ENCODE measurements at regions not wholly inside any gene's neighbourhood (a gene's known extent, or its start where the extent isn't known, plus 50 kb on each side); places are given as distances from the start of the nearest gene placed in this dataset.

DNA sequence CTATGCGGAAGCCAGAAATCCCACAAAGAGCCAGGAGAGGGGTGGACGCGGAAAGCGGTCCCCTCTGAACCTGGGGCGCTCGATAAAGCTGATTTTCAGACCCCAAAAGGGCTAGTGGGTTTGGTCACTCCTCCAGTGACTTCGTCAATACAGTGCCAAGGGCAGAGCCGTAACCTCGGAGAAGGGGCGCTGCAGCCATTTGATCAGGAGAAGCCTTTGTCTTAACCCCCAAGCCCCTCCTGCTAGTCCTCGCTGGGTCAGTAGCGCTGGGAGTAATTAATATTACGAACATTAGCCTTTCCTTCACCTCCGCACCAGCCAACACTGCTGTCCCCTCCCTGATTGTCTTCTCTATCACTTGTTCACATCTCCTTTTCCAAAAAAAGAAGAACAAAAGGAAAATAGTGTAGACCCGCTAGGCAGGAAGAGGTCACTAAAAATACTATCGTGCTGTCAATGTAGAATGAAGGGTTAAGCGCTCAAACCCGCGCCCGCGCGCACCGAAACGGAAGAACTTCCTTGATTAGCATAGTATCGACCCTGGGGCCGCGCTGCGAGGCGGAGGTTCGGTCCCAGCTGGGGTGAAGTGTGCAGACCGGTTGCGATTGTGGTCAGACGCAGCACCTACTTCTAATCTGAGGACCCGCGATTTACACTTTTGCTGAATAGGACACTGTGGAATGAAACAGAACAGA is 63.2 kb upstream of the MAPRE2 start:
- no peak overlapping the region for H3K27ac ChIP-seq (ENCODE audit: insufficient read length, low read depth, low read length)
- H3K14ac ChIP-seq (ENCODE audit: insufficient read depth, low read length), result no peak overlapping the region
- H3K4me2 ChIP-seq (ENCODE audit: insufficient read depth, insufficient read length, low read length), result peak overlapping the region; percentile 62
- no peak overlapping the region for H3K18ac ChIP-seq (ENCODE audit: insufficient read length, low read depth, low read length)
- H3K9ac ChIP-seq (ENCODE audit: extremely low read depth, insufficient read length, low read length), result peak overlapping the region; percentile 1
- no peak overlapping the region for H2BK5ac ChIP-seq (ENCODE audit: insufficient read length, low read length)
- H3K27ac Mint-ChIP-seq, result no peak overlapping the region
- TF ChIP-seq CTCF (conservative IDR thresholded peaks at IDR 0.05), result no peak
- no peak overlapping the region for H2AK5ac ChIP-seq (ENCODE audit: insufficient read length, low read length)
- H3K4me3 Mint-ChIP-seq, result peak overlapping the region; percentile 78 to 85
- no peaks in the 10 kb centered on the region for H4K20me1 ChIP-seq (ENCODE audit: control insufficient read depth, insufficient read depth, insufficient read length)
- H2BK20ac ChIP-seq (ENCODE audit: low read depth, low read length, poor library complexity, severe bottlenecking), result no peak overlapping the region
- peaks cover 25% of the 10 kb centered on the region in 2 experiments for H3K4me1 Mint-ChIP-seq
- no peak overlapping the region for H3K56ac ChIP-seq (ENCODE audit: insufficient read length, low read depth, low read length)
- peak; percentile 57 for DNase-seq
- H3K23me2 ChIP-seq (ENCODE audit: insufficient read length, low read depth, low read length, poor library complexity, severe bottlenecking), result peaks cover 21% of the 10 kb centered on the region
- H4K5ac ChIP-seq (ENCODE audit: insufficient read length, low read depth, low read length), result no peak overlapping the region
- no peaks in the 10 kb centered on the region for H3K36me3 Mint-ChIP-seq (ENCODE audit: insufficient read depth in 1 of 3, low read depth in 3 of 3)
- no peak overlapping the region for H2BK12ac ChIP-seq (ENCODE audit: insufficient read length, low read depth, low read length)
- no peak overlapping the region for H3K23ac ChIP-seq (ENCODE audit: insufficient read length, low read depth, low read length)
- no peak overlapping the region for H3T11ph ChIP-seq (ENCODE audit: low read length)
- H2BK120ac ChIP-seq (ENCODE audit: low read depth, low read length, poor library complexity, severe bottlenecking), result no peak overlapping the region
- H4K8ac ChIP-seq (replicated peaks; ENCODE audit: insufficient read length, low read depth, low read length), result no peak overlapping the region
- WGBS (ENCODE audit: extremely low coverage, insufficient read length, low lambda C conversion rate), result no CpG with 5 or more reads among the region's 35 CpGs
- no peak overlapping the region for H2AFZ ChIP-seq (ENCODE audit: low read length)
- no peaks in the 10 kb centered on the region for H3K79me2 ChIP-seq (ENCODE audit: insufficient read depth, low read length)
- H3K4ac ChIP-seq (ENCODE audit: low read depth, low read length), result no peak overlapping the region
- peaks cover 86% of the 10 kb centered on the region for H3K27me3 Mint-ChIP-seq (ENCODE audit: low read depth)
- H2BK15ac ChIP-seq (ENCODE audit: low read depth, low read length), result no peak overlapping the region
- no peaks in the 10 kb centered on the region for H3K79me1 ChIP-seq (ENCODE audit: insufficient read depth, low read depth, low read length, poor library complexity, severe bottlenecking)
- no peaks in the 10 kb centered on the region; the same call in 1 of the 2 replicates for H3K4me1 ChIP-seq (ENCODE audit: insufficient read depth, low read length)
- H3K9me3 Mint-ChIP-seq, result no peaks in the 10 kb centered on the region
- H4K91ac ChIP-seq (ENCODE audit: insufficient read length, low read depth, low read length), result no peak overlapping the region
- H3K27me3 ChIP-seq (ENCODE audit: insufficient read depth, low read length), result peaks cover 25% of the 10 kb centered on the region; the same call in 1 of the 2 replicates
- no peaks in the 10 kb centered on the region for H3K9me3 ChIP-seq (ENCODE audit: control insufficient read depth, low read depth, low read length)
